ENCODE measurements at regions not wholly inside any gene's neighbourhood (a gene's known extent, or its start where the extent isn't known, plus 50 kb on each side); places are given as distances from the start of the nearest gene placed in this dataset.

GRCh38 chr3:178260887-178261565 lies 275.2 kb upstream of the KCNMB2 start:
- H3K4me3 ChIP-seq (ENCODE audit: low read length): no peak overlapping the region
- DNase-seq (ENCODE audit: low read depth): no peak
- no peak for TF ChIP-seq CTCF (conservative IDR thresholded peaks at IDR 0.05; ENCODE audit: low read length)

GRCh38 chr3:178263236-178263916 lies 272.9 kb upstream of the KCNMB2 start:
- TF ChIP-seq CTCF (conservative IDR thresholded peaks at IDR 0.05; ENCODE audit: low read length): no peak
- DNase-seq (ENCODE audit: low read depth): no peak
- H3K4me3 ChIP-seq (ENCODE audit: low read length): no peak overlapping the region

GRCh38 chr3:178267158-178267844 lies 268.9 kb upstream of the KCNMB2 start:
- H3K4me3 ChIP-seq (ENCODE audit: low read length): no peak overlapping the region
- DNase-seq (ENCODE audit: low read depth): no peak
- no peak for TF ChIP-seq CTCF (conservative IDR thresholded peaks at IDR 0.05; ENCODE audit: low read length)

- TF ChIP-seq CTCF (conservative IDR thresholded peaks at IDR 0.05; ENCODE audit: low read length): no peak
- no peak for DNase-seq (ENCODE audit: low read depth)
- H3K4me3 ChIP-seq (ENCODE audit: low read length): no peak overlapping the region
Measured at GRCh38 chr3:178270838-178271237, 265.4 kb upstream of the KCNMB2 start.

- no peak for TF ChIP-seq CTCF (conservative IDR thresholded peaks at IDR 0.05; ENCODE audit: low read length)
- no peak for DNase-seq (ENCODE audit: low read depth)
- H3K4me3 ChIP-seq (ENCODE audit: low read length): no peak overlapping the region
Measured at GRCh38 chr3:178271740-178272387, 264.4 kb upstream of the KCNMB2 start.

GRCh38 chr3:178272841-178273240 lies 263.4 kb upstream of the KCNMB2 start:
- DNase-seq (ENCODE audit: low read depth): no peak
- no peak overlapping the region for H3K4me3 ChIP-seq (ENCODE audit: low read length)
- TF ChIP-seq CTCF (conservative IDR thresholded peaks at IDR 0.05; ENCODE audit: low read length): no peak

Measured in AG10803 (cell line).